Karpas-422 (cell line): ENCODE measurements at regions not wholly inside any gene's neighbourhood (a gene's known extent, or its start where the extent isn't known, plus 50 kb on each side); places are given as distances from the start of the nearest gene placed in this dataset.

Experiments used
- DNase-seq: peaks from one replicate; pipeline ENCODE4 v3.0.0-alpha.2; 2015
- H2AFZ ChIP-seq: fragments of 200-600 bp; sonication (generic); 2 replicates; pipeline ENCODE4 v1.6.1; 2014; ENCODE audit warnings: antibody characterized with exemption, low read length, mixed read lengths
- H3K27ac ChIP-seq: fragments of 200-600 bp; sonication (generic); 2 replicates; pipeline ENCODE4 v1.5.1; 2014; ENCODE audit warnings: mild to moderate bottlenecking, low read length, moderate library complexity
- H3K27me3 ChIP-seq: fragments of 200-600 bp; sonication (generic); 2 replicates; pipeline ENCODE4 v1.6.1; 2014; ENCODE audit warnings: low read length, mixed read lengths
- H3K36me3 ChIP-seq: fragments of 200-600 bp; sonication (generic); 2 replicates; pipeline ENCODE4 v1.6.1; 2014; ENCODE audit warnings: low read length, mixed read lengths; ENCODE audit not compliant: insufficient read depth
- H3K4me1 ChIP-seq: fragments of 200-600 bp; sonication (generic); 2 replicates; pipeline ENCODE4 v1.6.1; 2014; ENCODE audit warnings: mild to moderate bottlenecking, low read length, mixed read lengths
- H3K4me2 ChIP-seq: fragments of 200-600 bp; sonication (generic); 2 replicates; pipeline ENCODE4 v1.6.1; 2014; ENCODE audit warnings: low read length, low read depth, mild to moderate bottlenecking; ENCODE audit not compliant: poor library complexity, severe bottlenecking
- H3K4me3 ChIP-seq: fragments of 200-600 bp; sonication (generic); 2 replicates; pipeline ENCODE4 v1.5.1; 2014; ENCODE audit warnings: mild to moderate bottlenecking, antibody characterized with exemption, low read length, mixed read lengths
- H3K79me2 ChIP-seq: fragments of 200-600 bp; sonication (generic); 2 replicates; pipeline ENCODE4 v1.6.1; 2014; ENCODE audit warnings: mild to moderate bottlenecking, low read length, mixed read lengths
- H3K9ac ChIP-seq: fragments of 200-600 bp; sonication (generic); 2 replicates; pipeline ENCODE4 v1.6.0; 2014; ENCODE audit warnings: low read length
- H3K9me2 ChIP-seq: fragments of 200-600 bp; sonication (generic), shearing (Covaris generic); replicated peaks from 2 replicates; pipeline ENCODE4 v1.6.0; 2014; ENCODE audit warnings: mild to moderate bottlenecking, low read length, moderate library complexity; ENCODE audit not compliant: insufficient read depth
- H3K9me3 ChIP-seq: fragments of 300-700, 200-600 bp; sonication (generic); 2 replicates; pipeline ENCODE4 v1.6.1; 2014; ENCODE audit warnings: low read length, mixed read lengths
- H4K20me1 ChIP-seq: fragments of 200-600 bp; sonication (generic); 2 replicates; pipeline ENCODE4 v1.6.1; 2014; ENCODE audit warnings: mild to moderate bottlenecking, antibody characterized with exemption, low read length, low read depth; ENCODE audit not compliant: insufficient read depth

DNA sequence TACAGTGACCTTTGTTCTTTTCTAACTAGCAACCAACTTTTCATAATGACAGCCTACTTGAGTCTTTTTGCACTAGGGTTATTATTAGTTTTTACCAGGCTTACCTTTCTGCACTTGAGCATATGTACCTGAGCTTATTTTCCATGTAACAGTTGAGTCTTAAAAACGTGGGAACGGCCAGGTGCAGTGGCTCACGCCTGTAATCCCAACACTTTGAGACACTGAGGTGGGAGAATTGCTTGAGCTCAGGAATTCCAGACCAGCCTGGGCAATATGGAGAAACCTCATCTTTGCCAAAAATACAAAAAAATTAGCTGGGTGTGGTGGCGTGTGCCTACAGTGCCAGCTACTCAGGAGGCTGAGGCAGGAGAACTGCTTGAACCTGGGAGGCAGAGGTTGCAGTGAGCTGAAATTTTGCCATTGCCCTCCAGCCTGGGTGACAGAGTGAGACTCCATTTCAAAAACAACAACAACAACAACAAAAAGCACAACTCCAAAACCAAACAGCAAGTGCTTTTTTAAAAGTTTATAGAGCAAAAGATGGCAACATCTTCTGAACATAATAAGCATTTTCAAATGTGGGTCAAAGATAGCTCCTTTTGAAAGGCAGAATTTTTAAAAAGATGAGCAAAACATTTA is 57.1 kb upstream of the CD28 start:
- no peaks in the 10 kb centered on the region for H3K4me1 ChIP-seq
- no peak overlapping the region for H3K4me2 ChIP-seq
- no peak overlapping the region for H2AFZ ChIP-seq
- H3K4me3 ChIP-seq, result no peak overlapping the region
- H3K79me2 ChIP-seq, result no peaks in the 10 kb centered on the region
- no peak overlapping the region for H3K27ac ChIP-seq
- no peaks in the 10 kb centered on the region for H3K9me3 ChIP-seq
- H4K20me1 ChIP-seq, result no peaks in the 10 kb centered on the region
- no peaks in the 10 kb centered on the region for H3K27me3 ChIP-seq
- DNase-seq, result no peak
- no peaks in the 10 kb centered on the region for H3K9me2 ChIP-seq
- H3K9ac ChIP-seq, result no peak overlapping the region
- no peaks in the 10 kb centered on the region for H3K36me3 ChIP-seq

DNA sequence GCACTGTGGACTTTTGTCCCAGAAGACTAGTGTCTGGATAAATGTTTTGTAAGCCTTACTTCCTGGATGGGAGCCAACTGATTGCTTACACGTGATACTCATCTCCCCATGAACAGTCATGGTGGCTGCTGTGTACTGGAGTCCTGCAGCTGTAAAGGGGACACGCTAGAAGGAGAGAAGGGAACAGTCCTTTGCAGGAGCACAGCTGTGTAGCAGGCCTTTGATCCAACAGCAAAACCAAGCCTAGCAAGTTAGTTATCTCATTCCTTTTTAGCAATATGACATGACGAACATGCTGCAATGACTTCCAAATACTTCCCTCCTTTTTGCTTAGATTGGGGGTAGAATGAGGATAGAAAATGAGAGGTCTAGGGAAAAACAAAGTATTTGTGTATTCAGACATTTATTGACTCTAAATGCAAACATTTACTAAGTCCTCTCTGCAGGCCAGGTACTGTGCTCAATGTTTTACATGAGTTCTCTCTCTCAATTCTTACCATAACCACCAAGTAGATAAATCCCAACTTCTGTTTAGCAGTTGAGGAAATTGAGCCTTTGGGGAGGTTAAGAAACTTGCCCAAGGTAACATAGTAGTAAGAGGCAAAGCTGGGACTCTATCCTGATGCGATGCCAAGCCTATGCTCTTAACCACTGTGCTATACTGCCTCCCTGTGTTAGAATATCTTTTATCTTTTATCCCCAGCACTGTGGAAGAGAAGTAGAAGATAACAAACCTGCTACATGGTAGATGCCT is 55.4 kb upstream of the CD28 start:
- Histone ChIP-seq H4K20me1 (no peaks in the 10 kb centered on the region), H2AFZ (no peak overlapping the region), H3K9me3 (no peaks in the 10 kb centered on the region), H3K79me2 (no peaks in the 10 kb centered on the region), H3K4me2 (no peak overlapping the region), H3K9me2 (no peaks in the 10 kb centered on the region), H3K27me3 (no peaks in the 10 kb centered on the region), H3K4me1 (no peaks in the 10 kb centered on the region), H3K36me3 (no peaks in the 10 kb centered on the region), H3K9ac (no peak overlapping the region), H3K4me3 (no peak overlapping the region), H3K27ac (no peak overlapping the region)
- DNase-seq, result peak; percentile 77

DNA sequence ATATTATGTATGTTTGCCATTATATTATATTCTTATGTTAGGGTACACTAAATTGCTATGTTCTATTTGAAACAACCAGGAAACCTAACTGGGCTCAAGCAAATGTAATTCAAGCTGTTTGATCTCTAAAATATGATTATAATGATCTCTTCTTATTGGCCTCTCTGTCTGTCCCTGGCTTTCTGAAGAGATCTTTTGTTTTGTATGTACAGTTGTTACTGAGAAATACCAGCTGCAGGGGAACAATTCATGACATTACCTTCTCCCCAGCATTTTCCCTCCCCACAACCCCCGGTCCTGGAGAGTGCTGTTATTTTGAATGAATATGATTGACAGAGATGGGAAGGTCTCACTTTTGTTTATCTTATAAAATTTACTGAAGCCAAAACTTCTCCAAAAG is 54.8 kb upstream of the CD28 start:
- no peaks in the 10 kb centered on the region for H3K4me1 ChIP-seq
- no peak overlapping the region for H3K4me2 ChIP-seq
- H3K9me3 ChIP-seq, result no peaks in the 10 kb centered on the region
- no peak for DNase-seq
- H3K36me3 ChIP-seq, result no peaks in the 10 kb centered on the region
- H3K27ac ChIP-seq, result no peak overlapping the region
- H3K4me3 ChIP-seq, result no peak overlapping the region
- H3K79me2 ChIP-seq, result no peaks in the 10 kb centered on the region
- H4K20me1 ChIP-seq, result no peaks in the 10 kb centered on the region
- no peak overlapping the region for H3K9ac ChIP-seq
- H2AFZ ChIP-seq, result no peak overlapping the region
- no peaks in the 10 kb centered on the region for H3K9me2 ChIP-seq
- H3K27me3 ChIP-seq, result no peaks in the 10 kb centered on the region

DNA sequence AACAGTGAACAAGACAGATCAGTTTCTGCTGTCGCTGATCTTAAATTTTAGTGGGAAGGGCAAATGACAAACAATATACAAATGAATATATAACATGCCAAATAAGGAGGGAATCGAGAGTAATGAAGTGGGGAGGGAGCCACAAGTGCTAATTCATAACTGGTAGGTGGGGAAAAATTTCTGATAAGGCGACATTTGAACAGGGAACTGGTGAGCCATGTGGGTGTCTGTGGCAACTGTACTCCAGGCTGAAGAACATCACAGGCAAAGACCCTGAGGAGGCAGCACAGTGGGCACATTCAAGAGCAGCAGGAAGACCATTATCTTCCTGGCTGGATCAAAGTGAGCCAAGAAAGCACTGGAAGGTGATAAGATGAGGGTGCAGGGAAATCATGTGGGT is 51.6 kb upstream of the CD28 start:
- Histone ChIP-seq H3K9me2 (no peaks in the 10 kb centered on the region), H2AFZ (no peak overlapping the region), H3K9me3 (no peaks in the 10 kb centered on the region), H3K27me3 (no peaks in the 10 kb centered on the region), H3K9ac (no peak overlapping the region), H4K20me1 (no peaks in the 10 kb centered on the region), H3K4me1 (peaks cover 6% of the 10 kb centered on the region), H3K79me2 (no peaks in the 10 kb centered on the region), H3K36me3 (no peaks in the 10 kb centered on the region), H3K27ac (no peak overlapping the region), H3K4me2 (no peak overlapping the region), H3K4me3 (no peak overlapping the region)
- no peak for DNase-seq

- Histone ChIP-seq H3K9ac (no peak overlapping the region), H2AFZ (no peak overlapping the region), H4K20me1 (no peaks in the 10 kb centered on the region), H3K4me1 (peaks cover 7% of the 10 kb centered on the region), H3K4me3 (no peak overlapping the region), H3K79me2 (no peaks in the 10 kb centered on the region), H3K9me2 (no peaks in the 10 kb centered on the region), H3K4me2 (no peak overlapping the region), H3K9me3 (no peaks in the 10 kb centered on the region), H3K27me3 (no peaks in the 10 kb centered on the region), H3K36me3 (no peaks in the 10 kb centered on the region), H3K27ac (no peak overlapping the region)
- DNase-seq, result peak; percentile 40
These were observed 49.7 kb upstream of the CD28 start for GRCh38 chr2:203656522-203657287.
